ENCODE measurements at regions not wholly inside any gene's neighbourhood (a gene's known extent, or its start where the extent isn't known, plus 50 kb on each side); places are given as distances from the start of the nearest gene placed in this dataset.

DNA sequence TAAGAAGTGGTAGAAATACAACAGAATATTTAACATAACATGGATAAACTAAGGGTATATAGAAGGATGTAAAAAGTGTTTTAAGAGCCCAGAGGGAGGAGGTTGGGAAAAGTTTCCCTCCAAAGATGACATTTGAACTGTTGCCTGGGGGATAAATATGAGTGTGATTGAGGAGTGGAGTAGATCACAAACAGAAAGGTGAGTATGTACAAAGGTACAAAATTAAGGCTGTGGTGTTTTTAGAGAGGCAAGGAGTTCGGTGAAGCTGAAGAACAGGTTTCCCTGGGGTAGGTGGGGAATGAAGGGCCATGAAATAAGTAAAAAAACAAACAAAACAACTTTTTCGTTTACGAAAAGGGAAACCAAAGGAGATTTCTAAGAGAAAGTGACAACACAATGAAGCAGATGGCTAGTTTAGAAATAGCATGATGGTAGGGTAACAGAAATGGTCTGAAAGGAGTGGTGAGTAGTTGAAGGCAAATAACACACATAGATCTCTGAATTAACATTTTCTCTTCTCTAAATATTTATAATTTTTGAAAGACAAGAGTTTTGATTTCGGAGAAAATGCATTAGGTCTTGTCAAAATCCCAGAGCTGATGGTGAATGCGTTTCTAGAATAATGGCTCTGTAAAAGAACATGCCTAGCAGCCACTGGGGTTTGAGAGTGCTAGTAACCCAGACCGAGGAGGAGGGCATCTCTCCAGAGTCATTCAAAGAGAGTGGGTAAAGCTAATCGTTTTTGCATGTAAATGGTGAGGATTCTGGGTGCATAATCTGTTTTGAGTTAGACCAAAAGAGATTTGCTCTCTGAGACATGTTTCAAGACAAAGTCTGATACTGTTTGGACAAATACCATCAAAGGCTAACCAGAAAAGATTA, 240.4 kb upstream of the DCN start:
- TF ChIP-seq POLR2A (IDR thresholded peaks at IDR 0.05; ENCODE audit: low read depth, low read length) (no peak), TAF1 (IDR thresholded peaks at IDR 0.05; ENCODE audit: low read depth, low read length) (no peak), POLR2AphosphoS5 (IDR thresholded peaks at IDR 0.05; ENCODE audit: low read depth, low read length) (no peak)

All from GM12891 (cell line).